Neural progenitor cell (in vitro differentiated cells): ENCODE measurements at regions not wholly inside any gene's neighbourhood (a gene's known extent, or its start where the extent isn't known, plus 50 kb on each side); places are given as distances from the start of the nearest gene placed in this dataset.

Experiments
- CTCF ChIP-seq: fragments of 200-600 bp; sonication (generic); IDR thresholded peaks from 2 replicates; pipeline ENCODE4 v1.5.1; 2017; ENCODE audit warnings: antibody characterized with exemption, mild to moderate bottlenecking
- EZH2 ChIP-seq: fragments of 200-600 bp; sonication (generic); IDR thresholded peaks from 2 replicates; pipeline ENCODE4 v1.6.1; 2017; ENCODE audit warnings: antibody characterized with exemption, mild to moderate bottlenecking, moderate library complexity
- EZH2phosphoT487 ChIP-seq: fragments of 200-600 bp; sonication (generic); IDR thresholded peaks from 2 replicates; pipeline ENCODE4 v1.6.1; 2017; ENCODE audit warnings: antibody characterized with exemption

- no peak for TF ChIP-seq CTCF
- no peak for TF ChIP-seq EZH2phosphoT487
- no peak for TF ChIP-seq EZH2
These were observed 141.1 kb downstream of the IRS1 start for GRCh38 chr2:226658555-226658954.
